ENCODE measurements at regions not wholly inside any gene's neighbourhood (a gene's known extent, or its start where the extent isn't known, plus 50 kb on each side); places are given as distances from the start of the nearest gene placed in this dataset.

DNA sequence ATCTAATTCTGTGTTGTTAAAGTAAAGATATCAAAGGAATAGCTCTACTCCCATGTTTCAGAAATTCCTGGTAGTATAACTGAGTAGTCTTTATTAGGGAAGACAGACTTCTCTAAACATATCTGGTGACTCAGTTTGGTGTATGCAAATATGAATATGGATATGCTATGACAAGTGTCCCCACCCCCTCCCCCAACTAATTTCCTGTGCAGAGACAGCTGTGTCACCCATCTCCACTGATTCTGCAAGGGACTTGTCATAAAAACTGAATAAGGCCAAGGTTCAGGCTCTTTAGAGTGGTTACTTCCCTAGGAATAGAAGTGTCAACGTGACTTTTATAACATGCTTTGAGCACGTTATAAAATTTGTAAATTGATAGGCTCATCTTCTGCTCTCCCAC is 429.1 kb downstream of the DAD1 start:
- no peaks in the 10 kb centered on the region for H3K4me1 ChIP-seq (ENCODE audit: control insufficient read depth, insufficient read depth, low read length)
- SMC1A ChIA-PET (ENCODE audit: uncharacterized antibody, unreplicated experiment), result interaction anchor here (0.6 to 1.6 kb wide), 4 partner anchors 13 to 214 kb away, joined by 3 read pairs; no protein-coding TSS in a partner anchor
- no peaks in the 10 kb centered on the region for H3K9me3 ChIP-seq (replicated peaks; ENCODE audit: control insufficient read depth, insufficient read depth, low read length)
- H3K4me3 ChIP-seq, result no peak overlapping the region
- TF ChIP-seq, protein P1, sequence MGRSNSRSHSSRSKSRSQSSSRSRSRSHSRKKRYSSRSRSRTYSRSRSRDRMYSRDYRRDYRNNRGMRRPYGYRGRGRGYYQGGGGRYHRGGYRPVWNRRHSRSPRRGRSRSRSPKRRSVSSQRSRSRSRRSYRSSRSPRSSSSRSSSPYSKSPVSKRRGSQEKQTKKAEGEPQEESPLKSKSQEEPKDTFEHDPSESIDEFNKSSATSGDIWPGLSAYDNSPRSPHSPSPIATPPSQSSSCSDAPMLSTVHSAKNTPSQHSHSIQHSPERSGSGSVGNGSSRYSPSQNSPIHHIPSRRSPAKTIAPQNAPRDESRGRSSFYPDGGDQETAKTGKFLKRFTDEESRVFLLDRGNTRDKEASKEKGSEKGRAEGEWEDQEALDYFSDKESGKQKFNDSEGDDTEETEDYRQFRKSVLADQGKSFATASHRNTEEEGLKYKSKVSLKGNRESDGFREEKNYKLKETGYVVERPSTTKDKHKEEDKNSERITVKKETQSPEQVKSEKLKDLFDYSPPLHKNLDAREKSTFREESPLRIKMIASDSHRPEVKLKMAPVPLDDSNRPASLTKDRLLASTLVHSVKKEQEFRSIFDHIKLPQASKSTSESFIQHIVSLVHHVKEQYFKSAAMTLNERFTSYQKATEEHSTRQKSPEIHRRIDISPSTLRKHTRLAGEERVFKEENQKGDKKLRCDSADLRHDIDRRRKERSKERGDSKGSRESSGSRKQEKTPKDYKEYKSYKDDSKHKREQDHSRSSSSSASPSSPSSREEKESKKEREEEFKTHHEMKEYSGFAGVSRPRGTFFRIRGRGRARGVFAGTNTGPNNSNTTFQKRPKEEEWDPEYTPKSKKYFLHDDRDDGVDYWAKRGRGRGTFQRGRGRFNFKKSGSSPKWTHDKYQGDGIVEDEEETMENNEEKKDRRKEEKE (IDR thresholded peaks at IDR 0.05), result no peak
- no peak for TF ChIP-seq MEF2A (IDR thresholded peaks at IDR 0.05; ENCODE audit: insufficient read depth, low read depth, low read length)
- TF ChIP-seq, protein P2, sequence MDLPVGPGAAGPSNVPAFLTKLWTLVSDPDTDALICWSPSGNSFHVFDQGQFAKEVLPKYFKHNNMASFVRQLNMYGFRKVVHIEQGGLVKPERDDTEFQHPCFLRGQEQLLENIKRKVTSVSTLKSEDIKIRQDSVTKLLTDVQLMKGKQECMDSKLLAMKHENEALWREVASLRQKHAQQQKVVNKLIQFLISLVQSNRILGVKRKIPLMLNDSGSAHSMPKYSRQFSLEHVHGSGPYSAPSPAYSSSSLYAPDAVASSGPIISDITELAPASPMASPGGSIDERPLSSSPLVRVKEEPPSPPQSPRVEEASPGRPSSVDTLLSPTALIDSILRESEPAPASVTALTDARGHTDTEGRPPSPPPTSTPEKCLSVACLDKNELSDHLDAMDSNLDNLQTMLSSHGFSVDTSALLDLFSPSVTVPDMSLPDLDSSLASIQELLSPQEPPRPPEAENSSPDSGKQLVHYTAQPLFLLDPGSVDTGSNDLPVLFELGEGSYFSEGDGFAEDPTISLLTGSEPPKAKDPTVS (IDR thresholded peaks at IDR 0.05; ENCODE audit: low read depth, low read length), result no peak
- TF ChIP-seq SMAD5 (IDR thresholded peaks at IDR 0.05; ENCODE audit: low read depth), result no peak
- no peak for TF ChIP-seq LARP7 (IDR thresholded peaks at IDR 0.05)
- no peak for TF ChIP-seq RFX5 (IDR thresholded peaks at IDR 0.05; ENCODE audit: low read depth, low read length)
- TF ChIP-seq CHD4 (IDR thresholded peaks at IDR 0.05), result no peak
- TF ChIP-seq, protein P3, sequence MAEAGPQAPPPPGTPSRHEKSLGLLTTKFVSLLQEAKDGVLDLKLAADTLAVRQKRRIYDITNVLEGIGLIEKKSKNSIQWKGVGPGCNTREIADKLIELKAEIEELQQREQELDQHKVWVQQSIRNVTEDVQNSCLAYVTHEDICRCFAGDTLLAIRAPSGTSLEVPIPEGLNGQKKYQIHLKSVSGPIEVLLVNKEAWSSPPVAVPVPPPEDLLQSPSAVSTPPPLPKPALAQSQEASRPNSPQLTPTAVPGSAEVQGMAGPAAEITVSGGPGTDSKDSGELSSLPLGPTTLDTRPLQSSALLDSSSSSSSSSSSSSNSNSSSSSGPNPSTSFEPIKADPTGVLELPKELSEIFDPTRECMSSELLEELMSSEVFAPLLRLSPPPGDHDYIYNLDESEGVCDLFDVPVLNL (IDR thresholded peaks at IDR 0.05; ENCODE audit: low read depth, low read length), result no peak
- TF ChIP-seq SIX5 (IDR thresholded peaks at IDR 0.05; ENCODE audit: low read depth, low read length, severe bottlenecking), result no peak
- no peak for TF ChIP-seq YY1 (IDR thresholded peaks at IDR 0.05; ENCODE audit: low read depth, low read length)
- TF ChIP-seq JUNB (IDR thresholded peaks at IDR 0.05), result no peak
- TF ChIP-seq, protein P4, sequence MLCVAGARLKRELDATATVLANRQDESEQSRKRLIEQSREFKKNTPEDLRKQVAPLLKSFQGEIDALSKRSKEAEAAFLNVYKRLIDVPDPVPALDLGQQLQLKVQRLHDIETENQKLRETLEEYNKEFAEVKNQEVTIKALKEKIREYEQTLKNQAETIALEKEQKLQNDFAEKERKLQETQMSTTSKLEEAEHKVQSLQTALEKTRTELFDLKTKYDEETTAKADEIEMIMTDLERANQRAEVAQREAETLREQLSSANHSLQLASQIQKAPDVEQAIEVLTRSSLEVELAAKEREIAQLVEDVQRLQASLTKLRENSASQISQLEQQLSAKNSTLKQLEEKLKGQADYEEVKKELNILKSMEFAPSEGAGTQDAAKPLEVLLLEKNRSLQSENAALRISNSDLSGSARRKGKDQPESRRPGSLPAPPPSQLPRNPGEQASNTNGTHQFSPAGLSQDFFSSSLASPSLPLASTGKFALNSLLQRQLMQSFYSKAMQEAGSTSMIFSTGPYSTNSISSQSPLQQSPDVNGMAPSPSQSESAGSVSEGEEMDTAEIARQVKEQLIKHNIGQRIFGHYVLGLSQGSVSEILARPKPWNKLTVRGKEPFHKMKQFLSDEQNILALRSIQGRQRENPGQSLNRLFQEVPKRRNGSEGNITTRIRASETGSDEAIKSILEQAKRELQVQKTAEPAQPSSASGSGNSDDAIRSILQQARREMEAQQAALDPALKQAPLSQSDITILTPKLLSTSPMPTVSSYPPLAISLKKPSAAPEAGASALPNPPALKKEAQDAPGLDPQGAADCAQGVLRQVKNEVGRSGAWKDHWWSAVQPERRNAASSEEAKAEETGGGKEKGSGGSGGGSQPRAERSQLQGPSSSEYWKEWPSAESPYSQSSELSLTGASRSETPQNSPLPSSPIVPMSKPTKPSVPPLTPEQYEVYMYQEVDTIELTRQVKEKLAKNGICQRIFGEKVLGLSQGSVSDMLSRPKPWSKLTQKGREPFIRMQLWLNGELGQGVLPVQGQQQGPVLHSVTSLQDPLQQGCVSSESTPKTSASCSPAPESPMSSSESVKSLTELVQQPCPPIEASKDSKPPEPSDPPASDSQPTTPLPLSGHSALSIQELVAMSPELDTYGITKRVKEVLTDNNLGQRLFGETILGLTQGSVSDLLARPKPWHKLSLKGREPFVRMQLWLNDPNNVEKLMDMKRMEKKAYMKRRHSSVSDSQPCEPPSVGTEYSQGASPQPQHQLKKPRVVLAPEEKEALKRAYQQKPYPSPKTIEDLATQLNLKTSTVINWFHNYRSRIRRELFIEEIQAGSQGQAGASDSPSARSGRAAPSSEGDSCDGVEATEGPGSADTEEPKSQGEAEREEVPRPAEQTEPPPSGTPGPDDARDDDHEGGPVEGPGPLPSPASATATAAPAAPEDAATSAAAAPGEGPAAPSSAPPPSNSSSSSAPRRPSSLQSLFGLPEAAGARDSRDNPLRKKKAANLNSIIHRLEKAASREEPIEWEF (IDR thresholded peaks at IDR 0.05; ENCODE audit: insufficient replicate concordance, low read depth, low read length), result no peak
- TF ChIP-seq IRF4 (IDR thresholded peaks at IDR 0.05; ENCODE audit: low read depth, low read length), result no peak
- TF ChIP-seq IKZF2 (IDR thresholded peaks at IDR 0.05), result no peak
- no peak for TF ChIP-seq GATAD2B (conservative IDR thresholded peaks at IDR 0.05; ENCODE audit: low read depth)
- H4K20me1 ChIP-seq (ENCODE audit: control insufficient read depth, insufficient read depth), result no peaks in the 10 kb centered on the region
- no TSS peak for BruUV-seq (replicated peaks)
- in situ Hi-C loops (cut with MboI), result no loop called here
- no peak overlapping the region for H3K9ac ChIP-seq (ENCODE audit: control insufficient read depth, insufficient read depth, low read length)
- WGBS (ENCODE audit: insufficient coverage, insufficient replicate concordance, low lambda C conversion rate, missing lambda C conversion rate), result 0% methylated on average over 2 of the region's 2 CpGs
- no peaks in the 10 kb centered on the region for H3K79me2 ChIP-seq (ENCODE audit: control insufficient read depth, insufficient read depth, low read length)
- ATAC-seq (no peak), DNase-seq (ENCODE audit: low read depth, low spot score) (no peak), FAIRE-seq (no peak)
- H3K36me3 ChIP-seq (ENCODE audit: control insufficient read depth in 2 of 2, insufficient read depth in 2 of 2, low read length in 1 of 2), result no peaks in the 10 kb centered on the region
- intact Hi-C loops (cut with micrococcal nuclease; ENCODE audit: unreplicated experiment), result loop anchor here (10.0 kb wide), 2 partner anchors 125 to 155 kb away; no protein-coding TSS in a partner anchor
- H3K4me2 ChIP-seq (ENCODE audit: control insufficient read depth, insufficient read depth), result no peak overlapping the region
- POLR2A ChIA-PET, result no interaction called here
- H3K27ac ChIP-seq (ENCODE audit: control insufficient read depth, insufficient read depth), result no peak overlapping the region
- CTCF ChIA-PET, result interaction anchor here (0.7 kb wide), 1 partner anchor 41 kb away, joined by 3 read pairs; no protein-coding TSS in a partner anchor
- peaks cover 2% of the 10 kb centered on the region in 2 experiments; a peak in 2 of 4 replicates for H3K27me3 ChIP-seq (replicated peaks in 1 of 2; ENCODE audit: control insufficient read depth in 2 of 2, insufficient read depth in 2 of 2, low read length in 1 of 2)
- H2AFZ ChIP-seq (ENCODE audit: control insufficient read depth, low read depth, low read length), result no peak overlapping the region
- RAD21 ChIA-PET (ENCODE audit: unreplicated experiment), result no interaction called here
